ENCODE measurements at regions not wholly inside any gene's neighbourhood (a gene's known extent, or its start where the extent isn't known, plus 50 kb on each side); places are given as distances from the start of the nearest gene placed in this dataset.

GRCh38 chr10:84683550-84683949 is 355.2 kb downstream of the CCSER2 start:
- TF ChIP-seq CTCF (IDR thresholded peaks at IDR 0.05 in 4 of 5, conservative IDR thresholded peaks at IDR 0.05 in 1 of 5) (no peak), POLR2A (IDR thresholded peaks at IDR 0.05) (no peak)
